Activated CD4-positive, alpha-beta T cell treated with anti-CD3 and anti-CD28 coated beads, Interleukin-2, amount 10 ng/mL, durations not matched to agents 24 days and 14 days (primary cell): ENCODE measurements at regions not wholly inside any gene's neighbourhood (a gene's known extent, or its start where the extent isn't known, plus 50 kb on each side); places are given as distances from the start of the nearest gene placed in this dataset.

Experiments
- DNase-seq: peaks from one replicate; pipeline ENCODE4 v3.0.0; 2022
- H3K27ac Mint-ChIP-seq: one replicate; pipeline ENCODE4 v1.8.0; 2022; ENCODE audit warnings: mild to moderate bottlenecking, mixed read lengths
- H3K27me3 Mint-ChIP-seq: one replicate; pipeline ENCODE4 v1.8.0; 2022; ENCODE audit warnings: mixed read lengths
- H3K36me3 Mint-ChIP-seq: one replicate; pipeline ENCODE4 v1.8.0; 2022; ENCODE audit warnings: low read depth, mild to moderate bottlenecking, mixed read lengths
- H3K4me1 Mint-ChIP-seq: one replicate; pipeline ENCODE4 v1.8.0; 2021; ENCODE audit warnings: mixed read lengths
- H3K4me3 Mint-ChIP-seq: one replicate; pipeline ENCODE4 v1.8.0; 2022; ENCODE audit warnings: mild to moderate bottlenecking, moderate library complexity, mixed read lengths
- H3K9me3 Mint-ChIP-seq: one replicate; pipeline ENCODE4 v1.8.0; 2021; ENCODE audit warnings: mixed read lengths
- intact Hi-C: fragments of 100-400 bp; cut with micrococcal nuclease; formaldehyde crosslinking; loops from one replicate; pipeline ENCODE4 v1.15.1; 2023

DNA sequence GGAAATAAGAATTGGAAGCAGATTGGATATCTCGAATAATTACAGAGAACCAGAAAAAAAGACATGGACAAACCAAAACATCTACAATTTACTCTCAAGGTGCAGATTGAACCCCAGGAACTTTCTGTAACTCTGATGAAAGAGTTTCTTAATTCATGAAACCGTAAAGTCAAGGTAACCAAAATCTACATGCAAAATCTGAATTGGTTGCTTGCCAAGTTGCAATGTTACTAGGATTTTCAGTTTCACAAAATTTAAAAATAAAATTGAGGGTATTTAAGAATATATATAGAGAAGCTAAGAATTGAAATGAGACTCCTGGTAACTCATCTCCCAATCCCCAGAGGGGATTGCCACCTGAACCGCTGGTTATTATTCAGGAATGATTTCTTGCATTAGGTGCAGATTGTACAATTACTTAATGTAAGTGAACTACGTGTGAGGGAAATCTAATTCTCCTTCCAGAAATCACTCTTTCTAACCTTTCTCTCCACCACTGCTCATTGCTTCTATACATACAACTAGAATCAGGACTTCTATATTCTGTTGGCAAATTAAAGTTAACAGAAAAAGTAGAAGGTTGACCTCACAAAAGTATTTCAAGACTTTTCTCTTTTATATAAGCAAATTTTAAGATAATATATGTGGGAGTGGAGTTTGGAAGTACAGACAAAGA lies 221.5 kb upstream of the NDST4 start:
- H3K27me3 Mint-ChIP-seq: no peaks in the 10 kb centered on the region
- H3K9me3 Mint-ChIP-seq: no peaks in the 10 kb centered on the region
- DNase-seq: no peak
- no peaks in the 10 kb centered on the region for H3K4me1 Mint-ChIP-seq
- H3K4me3 Mint-ChIP-seq: no peak overlapping the region
- H3K27ac Mint-ChIP-seq: no peak overlapping the region
- intact Hi-C loops: no loop called here
- no peaks in the 10 kb centered on the region for H3K36me3 Mint-ChIP-seq

DNA sequence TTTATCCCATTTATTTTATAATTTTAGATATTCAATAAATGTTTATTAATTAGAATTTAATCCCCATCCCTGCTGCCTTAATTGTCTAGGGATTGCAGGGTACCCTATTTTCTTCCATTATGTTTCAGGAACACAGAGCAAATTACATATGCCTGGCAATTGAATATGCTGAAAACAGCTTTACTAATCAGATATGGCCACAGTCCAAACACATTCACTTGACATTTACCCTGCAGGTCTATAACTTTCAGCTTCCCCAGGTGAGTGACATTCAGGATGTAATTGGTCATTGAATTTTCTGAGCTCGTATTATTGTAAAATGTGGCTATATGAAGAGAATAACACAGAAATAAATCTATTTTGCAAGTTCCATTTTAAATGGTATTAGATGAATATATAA lies 218.7 kb upstream of the NDST4 start:
- H3K27me3 Mint-ChIP-seq: no peaks in the 10 kb centered on the region
- no peaks in the 10 kb centered on the region for H3K36me3 Mint-ChIP-seq
- no peak for DNase-seq
- no peak overlapping the region for H3K27ac Mint-ChIP-seq
- H3K4me3 Mint-ChIP-seq: no peak overlapping the region
- no peaks in the 10 kb centered on the region for H3K9me3 Mint-ChIP-seq
- H3K4me1 Mint-ChIP-seq: no peaks in the 10 kb centered on the region
- intact Hi-C loops: no loop called here

DNA sequence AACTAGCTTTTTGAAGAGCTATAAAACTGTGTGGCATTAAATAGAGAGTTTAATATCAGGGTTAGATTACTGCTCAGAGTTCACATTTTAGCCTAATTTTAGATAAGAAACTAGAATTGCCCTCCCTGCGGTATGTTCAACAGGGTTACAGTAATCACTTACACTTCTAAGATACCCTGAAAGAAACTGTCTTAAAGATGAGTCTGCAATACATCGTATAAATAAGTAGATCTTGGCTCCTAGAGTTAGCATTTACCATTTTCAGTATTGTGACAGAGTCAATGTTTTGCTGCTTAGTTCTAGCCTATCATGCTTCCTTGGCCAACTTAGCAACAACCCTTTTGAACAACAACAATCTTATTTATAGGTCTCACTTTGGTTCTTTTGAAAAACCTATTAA lies 217.8 kb upstream of the NDST4 start:
- no peak overlapping the region for H3K27ac Mint-ChIP-seq
- H3K9me3 Mint-ChIP-seq: no peaks in the 10 kb centered on the region
- intact Hi-C loops: no loop called here
- DNase-seq: no peak
- no peak overlapping the region for H3K4me3 Mint-ChIP-seq
- no peaks in the 10 kb centered on the region for H3K36me3 Mint-ChIP-seq
- no peaks in the 10 kb centered on the region for H3K27me3 Mint-ChIP-seq
- no peaks in the 10 kb centered on the region for H3K4me1 Mint-ChIP-seq

DNA sequence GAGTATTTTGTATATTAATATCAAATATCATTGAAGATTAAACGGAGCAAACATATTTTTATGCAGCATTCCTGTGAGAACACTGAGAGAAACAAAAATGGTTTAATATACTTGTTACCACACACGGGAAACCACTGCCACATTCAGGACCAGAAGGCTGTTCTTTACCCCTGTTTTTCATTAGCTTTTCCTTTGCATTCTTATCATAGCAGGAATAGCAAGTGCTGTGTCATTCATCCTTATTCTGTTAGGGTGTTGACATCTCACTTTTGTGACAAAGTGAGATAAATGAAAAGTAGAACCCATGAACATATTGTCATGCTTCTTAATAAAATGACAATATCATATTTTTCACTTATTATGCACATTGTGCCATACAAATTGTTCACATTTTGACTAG lies 212.4 kb upstream of the NDST4 start:
- Mint-ChIP-seq H3K27ac (no peak overlapping the region), H3K27me3 (no peaks in the 10 kb centered on the region), H3K36me3 (no peaks in the 10 kb centered on the region), H3K4me3 (no peak overlapping the region), H3K4me1 (no peaks in the 10 kb centered on the region), H3K9me3 (no peaks in the 10 kb centered on the region)
- DNase-seq: no peak
- intact Hi-C loops: no loop called here

DNA sequence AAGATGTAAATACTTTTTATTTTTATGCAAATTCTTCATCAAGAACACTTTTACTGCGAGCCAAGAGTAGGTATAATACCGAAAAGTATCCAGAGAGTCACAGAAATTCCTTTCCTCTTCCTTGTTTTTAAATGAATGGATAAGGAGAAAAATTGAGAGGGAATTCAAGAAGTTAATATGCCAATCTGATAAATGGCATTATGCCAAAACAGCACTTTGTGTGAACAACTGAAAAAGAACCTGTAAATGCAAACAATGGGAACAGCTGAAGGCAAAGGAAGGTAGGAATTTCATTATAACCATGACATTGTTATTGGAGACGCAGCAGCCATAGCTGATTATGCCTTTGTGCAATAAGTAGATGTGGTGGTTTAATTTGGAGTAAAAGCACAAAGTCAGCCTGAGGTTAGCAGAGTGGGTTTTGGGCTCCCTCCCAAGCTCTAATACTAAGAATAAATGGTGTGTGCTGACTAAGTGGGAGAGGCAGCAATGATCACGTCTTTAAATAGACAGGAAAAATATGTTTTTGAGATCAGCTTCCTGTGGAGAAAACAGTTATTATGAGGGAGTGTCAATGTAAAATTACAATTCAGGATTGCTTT lies 209.8 kb upstream of the NDST4 start:
- no peaks in the 10 kb centered on the region for H3K9me3 Mint-ChIP-seq
- H3K36me3 Mint-ChIP-seq: no peaks in the 10 kb centered on the region

DNA sequence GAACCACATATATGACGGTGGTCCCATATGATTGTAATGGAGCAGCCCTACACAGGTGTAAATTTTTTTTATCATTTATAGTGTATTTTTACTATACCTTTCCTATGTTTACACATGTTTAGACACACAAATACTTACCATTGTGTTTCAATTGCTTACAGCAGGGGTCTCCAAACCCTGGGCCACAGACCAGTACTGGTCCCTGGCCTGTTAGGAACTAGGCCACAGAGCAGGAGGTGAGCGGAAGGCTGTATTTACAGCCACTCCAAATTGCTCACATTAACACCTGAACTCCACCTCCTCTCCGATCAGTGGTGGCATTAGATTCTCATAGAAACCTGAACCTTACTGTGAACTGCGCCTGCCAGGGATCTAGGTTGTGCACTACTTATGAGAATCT lies 201.8 kb upstream of the NDST4 start:
- Mint-ChIP-seq H3K27me3 (no peaks in the 10 kb centered on the region), H3K4me3 (no peak overlapping the region), H3K4me1 (no peaks in the 10 kb centered on the region), H3K36me3 (no peaks in the 10 kb centered on the region), H3K9me3 (no peaks in the 10 kb centered on the region), H3K27ac (no peak overlapping the region)
- DNase-seq: no peak
- intact Hi-C loops: no loop called here

More for the DNA sequence above, 209.8 kb upstream of the NDST4 start:
- intact Hi-C loops: no loop called here
- no peaks in the 10 kb centered on the region for H3K27me3 Mint-ChIP-seq
- H3K27ac Mint-ChIP-seq: no peak overlapping the region
- no peak for DNase-seq
- H3K4me3 Mint-ChIP-seq: no peak overlapping the region
- no peaks in the 10 kb centered on the region for H3K4me1 Mint-ChIP-seq

DNA sequence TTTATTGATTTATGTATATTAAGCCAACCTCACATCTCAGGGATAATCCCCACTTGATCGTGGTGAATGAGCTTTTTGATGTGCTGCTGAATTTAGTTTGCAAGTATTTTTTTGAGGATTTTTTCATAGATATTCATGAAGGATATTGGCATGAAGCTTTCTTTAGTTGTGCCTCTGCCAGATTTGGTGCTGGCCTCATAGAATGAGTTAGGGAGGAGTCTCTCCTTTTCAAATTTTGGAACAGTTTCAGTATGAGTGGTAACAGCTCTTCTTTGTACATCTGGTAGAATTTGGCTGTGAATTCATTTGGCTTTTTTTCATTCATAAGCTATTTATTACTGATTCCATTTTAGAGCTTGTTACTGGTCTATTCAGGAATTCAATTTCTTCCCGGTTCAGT lies 197.2 kb upstream of the NDST4 start:
- H3K27me3 Mint-ChIP-seq: no peaks in the 10 kb centered on the region
- H3K27ac Mint-ChIP-seq: no peak overlapping the region
- intact Hi-C loops: no loop called here
- no peaks in the 10 kb centered on the region for H3K9me3 Mint-ChIP-seq
- H3K4me3 Mint-ChIP-seq: no peak overlapping the region
- no peaks in the 10 kb centered on the region for H3K4me1 Mint-ChIP-seq
- no peaks in the 10 kb centered on the region for H3K36me3 Mint-ChIP-seq
- no peak for DNase-seq

DNA sequence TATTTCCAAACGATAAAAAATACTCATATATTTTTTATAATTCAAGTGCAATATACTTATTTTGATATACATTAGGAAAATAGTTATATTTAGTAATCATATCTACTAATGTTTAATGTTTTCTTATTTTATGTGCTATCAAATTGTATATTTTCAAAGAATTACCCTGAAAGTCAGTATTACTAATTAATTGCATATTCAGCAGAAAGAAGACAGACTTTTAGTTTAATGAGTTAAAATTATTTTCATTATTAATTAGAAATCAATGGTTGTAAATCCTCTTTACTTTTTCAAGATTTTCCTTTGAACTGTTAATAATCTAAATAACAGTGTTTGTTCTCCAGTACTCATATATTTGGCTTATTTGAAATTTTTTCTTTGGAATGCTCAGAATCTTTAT lies 181.3 kb upstream of the NDST4 start:
- no peaks in the 10 kb centered on the region for H3K27me3 Mint-ChIP-seq
- intact Hi-C loops: no loop called here
- no peaks in the 10 kb centered on the region for H3K36me3 Mint-ChIP-seq

DNA sequence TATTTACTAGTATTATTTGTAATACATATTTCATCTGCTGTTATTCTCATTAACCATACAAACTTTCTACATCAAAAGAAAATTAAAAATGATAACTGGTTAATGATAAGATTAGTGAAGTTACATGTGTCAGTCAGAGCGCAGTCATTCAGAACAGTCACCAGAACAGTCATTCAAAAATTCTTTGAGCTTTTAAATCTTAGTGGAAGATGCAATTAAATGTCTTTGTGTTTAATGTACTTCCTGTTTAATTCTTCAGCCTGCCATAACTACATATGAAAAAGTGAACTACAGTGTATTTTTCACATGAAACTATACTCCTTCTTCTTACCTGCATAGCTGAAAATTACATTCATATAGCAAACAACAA lies 179.7 kb upstream of the NDST4 start:
- Mint-ChIP-seq H3K9me3 (no peaks in the 10 kb centered on the region), H3K27ac (no peak overlapping the region), H3K4me1 (no peaks in the 10 kb centered on the region), H3K27me3 (no peaks in the 10 kb centered on the region), H3K36me3 (no peaks in the 10 kb centered on the region), H3K4me3 (no peak overlapping the region)
- intact Hi-C loops: no loop called here
- no peak for DNase-seq

More for the DNA sequence above, 181.3 kb upstream of the NDST4 start:
- Mint-ChIP-seq H3K9me3 (no peaks in the 10 kb centered on the region), H3K4me1 (no peaks in the 10 kb centered on the region), H3K27ac (no peak overlapping the region), H3K4me3 (no peak overlapping the region)
- no peak for DNase-seq

DNA sequence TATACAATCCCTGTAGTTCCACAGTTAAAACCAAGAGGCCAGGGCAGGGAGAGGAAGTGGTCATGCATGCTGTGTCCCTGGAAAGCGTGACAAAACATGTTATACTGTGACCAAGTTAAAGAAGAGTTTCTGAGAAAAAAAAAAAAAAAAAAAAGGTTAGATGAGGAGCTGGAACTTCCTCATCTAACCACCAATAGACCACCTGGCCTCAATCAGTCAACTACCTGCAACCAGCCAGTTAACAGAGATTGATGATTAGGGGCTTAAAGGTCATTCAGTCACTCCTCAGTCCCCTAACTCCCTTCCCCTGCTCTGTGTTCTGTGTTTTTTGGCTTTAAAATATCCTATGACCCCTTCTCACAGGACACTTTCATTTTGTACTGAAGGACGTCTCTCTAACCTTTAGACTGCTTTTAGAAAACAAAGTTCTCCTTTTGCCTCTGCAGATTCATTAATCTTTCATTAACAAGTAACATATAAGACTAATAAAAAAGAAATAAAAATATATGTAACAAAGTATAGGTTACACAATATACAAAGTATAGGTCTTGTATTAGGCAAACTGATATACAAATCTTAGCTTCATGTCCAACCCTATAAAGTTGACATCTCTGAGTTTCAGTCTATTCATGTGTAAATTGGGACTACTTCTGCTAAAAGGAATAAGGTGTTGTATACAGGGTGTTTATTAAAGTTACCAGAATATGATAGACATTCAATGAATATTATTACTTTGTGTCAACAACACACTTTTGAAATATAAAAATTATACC lies 179.1 kb upstream of the NDST4 start:
- H3K36me3 Mint-ChIP-seq: no peaks in the 10 kb centered on the region
- no peak overlapping the region for H3K27ac Mint-ChIP-seq
- intact Hi-C loops: no loop called here
- H3K27me3 Mint-ChIP-seq: peaks cover under 1% of the 10 kb centered on the region
- no peaks in the 10 kb centered on the region for H3K4me1 Mint-ChIP-seq
- H3K4me3 Mint-ChIP-seq: no peak overlapping the region
- DNase-seq: no peak
- H3K9me3 Mint-ChIP-seq: no peaks in the 10 kb centered on the region

DNA sequence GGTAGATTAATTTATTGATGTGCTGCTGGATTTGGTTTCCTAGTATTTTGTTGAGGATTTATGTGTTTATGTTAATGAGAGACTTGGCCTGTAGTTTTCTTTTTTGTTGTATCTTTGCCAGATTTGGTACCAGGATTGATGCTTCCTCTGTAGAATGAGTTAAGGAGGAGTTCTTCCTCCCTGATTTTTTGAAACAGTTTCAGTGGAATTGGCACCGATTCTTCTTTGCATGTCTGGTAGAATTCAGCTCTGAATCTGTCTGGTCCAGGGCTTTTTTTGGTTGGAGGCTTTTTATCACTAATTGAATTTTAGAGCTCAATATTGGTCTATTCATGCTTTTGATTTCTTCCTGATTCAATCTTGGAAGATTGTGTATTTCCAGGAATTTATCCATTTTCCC lies 174.0 kb upstream of the NDST4 start:
- no peaks in the 10 kb centered on the region for H3K4me1 Mint-ChIP-seq
- intact Hi-C loops: no loop called here
- peaks cover 3% of the 10 kb centered on the region for H3K27me3 Mint-ChIP-seq
- H3K9me3 Mint-ChIP-seq: no peaks in the 10 kb centered on the region
- no peak overlapping the region for H3K27ac Mint-ChIP-seq
- no peak overlapping the region for H3K4me3 Mint-ChIP-seq
- DNase-seq: no peak
- no peaks in the 10 kb centered on the region for H3K36me3 Mint-ChIP-seq

DNA sequence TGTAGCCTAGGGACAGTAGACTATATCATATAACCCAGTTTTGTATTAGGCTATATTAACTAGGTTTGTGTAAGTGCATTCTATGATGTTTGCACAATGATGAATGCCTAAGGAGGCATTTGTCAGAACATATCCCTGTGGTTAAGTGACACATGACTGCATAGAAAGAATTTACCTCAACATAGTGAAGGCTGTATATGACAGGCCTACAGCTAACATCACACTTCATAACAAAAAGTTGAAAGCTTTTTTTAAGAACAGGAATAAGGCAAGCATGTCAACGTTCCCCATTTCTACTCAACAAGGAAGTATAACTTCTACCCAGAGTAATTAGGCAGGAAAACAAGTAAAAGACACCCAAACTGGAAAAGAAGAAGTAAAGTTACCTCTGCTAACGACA lies 165.9 kb upstream of the NDST4 start:
- Mint-ChIP-seq H3K36me3 (no peaks in the 10 kb centered on the region), H3K4me3 (no peak overlapping the region), H3K27me3 (no peaks in the 10 kb centered on the region), H3K9me3 (peaks cover 3% of the 10 kb centered on the region), H3K4me1 (peaks cover 8% of the 10 kb centered on the region), H3K27ac (no peak overlapping the region)
- no peak for DNase-seq
- intact Hi-C loops: no loop called here

DNA sequence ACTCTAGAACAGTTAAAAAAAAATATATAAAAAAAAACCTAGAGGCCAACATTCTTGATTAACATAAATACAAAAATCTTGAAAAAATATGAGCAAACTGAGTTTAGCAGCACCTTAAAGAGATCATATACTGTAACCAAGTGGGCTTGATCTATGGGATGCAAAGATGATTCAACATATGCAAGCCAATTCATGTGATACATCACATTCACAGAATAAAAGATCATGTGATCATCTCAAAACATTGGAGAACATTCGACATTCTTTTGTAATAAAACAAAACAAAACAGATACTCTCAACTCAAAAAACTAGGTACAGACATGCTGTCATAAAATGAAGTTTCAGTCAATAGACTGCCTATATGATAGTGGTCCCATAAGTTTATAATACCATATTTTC lies 165.4 kb upstream of the NDST4 start:
- H3K36me3 Mint-ChIP-seq: no peaks in the 10 kb centered on the region
- no peaks in the 10 kb centered on the region for H3K27me3 Mint-ChIP-seq
- no peak for DNase-seq
- H3K27ac Mint-ChIP-seq: no peak overlapping the region
- peaks cover 3% of the 10 kb centered on the region for H3K9me3 Mint-ChIP-seq
- H3K4me1 Mint-ChIP-seq: peaks cover 8% of the 10 kb centered on the region
- intact Hi-C loops: no loop called here
- no peak overlapping the region for H3K4me3 Mint-ChIP-seq

DNA sequence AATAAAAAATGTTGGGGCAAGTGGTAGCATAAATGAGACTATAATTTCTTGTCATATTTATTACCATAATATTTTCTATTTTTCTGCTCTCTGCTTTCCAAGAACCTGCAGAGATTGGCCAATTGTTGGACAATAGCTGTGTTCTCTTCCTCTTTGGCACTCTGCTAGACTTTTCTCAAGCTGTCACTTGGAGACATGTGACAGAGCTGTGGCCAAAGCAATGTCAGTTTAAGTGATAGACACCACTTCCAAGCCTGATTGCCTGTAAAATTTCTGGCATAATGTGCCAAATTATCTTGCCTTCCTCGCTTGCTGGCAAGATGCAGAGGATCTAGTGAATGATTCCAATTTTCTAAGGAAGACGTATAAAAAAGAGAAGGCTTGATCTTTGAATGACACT lies 162.2 kb upstream of the NDST4 start:
- peaks cover 3% of the 10 kb centered on the region for H3K27me3 Mint-ChIP-seq
- H3K4me1 Mint-ChIP-seq: peaks cover 19% of the 10 kb centered on the region
- peaks cover 6% of the 10 kb centered on the region for H3K9me3 Mint-ChIP-seq
- H3K4me3 Mint-ChIP-seq: no peak overlapping the region
- intact Hi-C loops: no loop called here
- DNase-seq: no peak
- no peaks in the 10 kb centered on the region for H3K36me3 Mint-ChIP-seq
- H3K27ac Mint-ChIP-seq: no peak overlapping the region
